K562 (cell line): ENCODE measurements at regions not wholly inside any gene's neighbourhood (a gene's known extent, or its start where the extent isn't known, plus 50 kb on each side); places are given as distances from the start of the nearest gene placed in this dataset.

Experiments used
- ARNT ChIP-seq, 2 experiments: fragments of 450-650 bp; IDR thresholded peaks; 2 replicates each; pipeline ENCODE4 v1.6.1; 2016; ENCODE audit warnings: mild to moderate bottlenecking in 1 of 2
- CBFA2T3 ChIP-seq: fragments of 450-650 bp; IDR thresholded peaks from 2 replicates; pipeline ENCODE4 v1.6.1; 2017
- CEBPB ChIP-seq: fragments of 450-650 bp; IDR thresholded peaks from 2 replicates; pipeline ENCODE4 v1.6.1; 2016; ENCODE audit warnings: missing genetic modification characterization, missing compliant biosample characterization
- FOXJ3 ChIP-seq: sonication (generic); formaldehyde crosslinking; IDR thresholded peaks from 2 replicates; pipeline ENCODE4 v1.4.0; 2020; ENCODE audit warnings: mild to moderate bottlenecking, missing genetic modification reagents
- POLR2A ChIP-seq: fragments of 450-650 bp; conservative IDR thresholded peaks from 2 replicates; pipeline ENCODE4 v1.6.1; 2016
- POLR2AphosphoS5 ChIP-seq: IDR thresholded peaks from 2 replicates; pipeline ENCODE4 v1.6.1; 2011; ENCODE audit warnings: mild to moderate bottlenecking, low read depth, low read length, moderate library complexity; ENCODE audit not compliant: control insufficient read depth, insufficient read depth
- SMC3 ChIP-seq: conservative IDR thresholded peaks from 2 replicates; pipeline ENCODE4 v1.6.1; 2011; ENCODE audit warnings: low read depth, low read length, improper control_type of control experiment; ENCODE audit not compliant: insufficient read depth
- U2AF1 ChIP-seq: fragments of 200-400 bp; formaldehyde crosslinking; optimal IDR thresholded peaks from 2 replicates; pipeline ENCODE3; 2017; ENCODE audit warnings: mild to moderate bottlenecking, low read depth, low read length, moderate library complexity
- YY1 ChIP-seq, 3 experiments: IDR thresholded peaks; 2 replicates each; pipeline ENCODE4 v1.6.1; 2011; ENCODE audit warnings: low read length in 2 of 3, mild to moderate bottlenecking in 2 of 3, moderate library complexity in 2 of 3, borderline replicate concordance in 1 of 3, control low read depth in 1 of 3, low read depth in 1 of 3; ENCODE audit not compliant: insufficient read depth in 3 of 3, insufficient replicate concordance in 2 of 3, control insufficient read depth in 1 of 3, insufficient read length in 1 of 3; ENCODE audit errors: extremely low read depth in 1 of 3
- ZKSCAN1 ChIP-seq: fragments of 150-350 bp; IDR thresholded peaks from 2 replicates; pipeline ENCODE4 v1.6.1; 2016; ENCODE audit warnings: low read depth, low read length
- TF ChIP-seq, protein P1 (sequence below), 3 experiments: IDR thresholded peaks in 2 of 3; conservative IDR thresholded peaks in 1 of 3; 2 replicates each; pipeline ENCODE4 v1.5.1; 2011 to 2012; ENCODE audit warnings: low read length in 3 of 3, mild to moderate bottlenecking in 3 of 3, control low read depth in 2 of 3, improper control_type of control experiment in 1 of 3, inconsistent platforms in 1 of 3, low read depth in 1 of 3, mixed read lengths in 1 of 3, moderate library complexity in 1 of 3; ENCODE audit not compliant: insufficient read depth in 2 of 3
- TF ChIP-seq, protein P2 (sequence below): sonication (generic); formaldehyde crosslinking; IDR thresholded peaks from 2 replicates; pipeline ENCODE4 v1.8.1; 2023; ENCODE audit warnings: mild to moderate bottlenecking, missing genetic modification reagents

DNA sequence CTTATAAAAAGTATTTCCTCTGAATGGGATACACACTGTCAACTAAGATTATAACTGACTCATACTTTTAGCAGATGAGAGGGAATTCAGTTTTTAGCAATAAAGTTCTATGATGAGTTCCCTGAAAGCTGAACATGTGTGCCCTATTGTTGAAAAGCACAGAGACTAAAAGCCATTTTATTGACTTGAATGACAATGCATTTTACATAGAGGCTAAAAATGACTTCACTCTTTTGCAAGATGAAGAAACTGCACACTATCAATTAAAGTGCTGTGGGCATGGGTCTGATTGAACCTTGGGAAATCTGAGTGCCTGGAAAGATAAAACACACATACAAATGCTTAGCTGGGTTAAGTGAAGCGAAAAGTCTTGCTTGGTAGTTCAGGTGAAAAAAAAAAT lies 633.4 kb downstream of the PDHA2 start:
- TF ChIP-seq SMC3 (no peak), U2AF1 (no peak), YY1 (IDR thresholded peaks at IDR 0.05; ENCODE audit: borderline replicate concordance in 1 of 3, control insufficient read depth in 1 of 3, extremely low read depth in 1 of 3, insufficient read depth in 3 of 3, insufficient read length in 1 of 3, insufficient replicate concordance in 2 of 3, low read depth in 1 of 3, low read length in 2 of 3) (no peak), CEBPB (no peak), ZKSCAN1 (no peak), CBFA2T3 (no peak), FOXJ3 (CRISPR knock-in tag) (no peak), POLR2A (no peak), ARNT (IDR thresholded peaks at IDR 0.05) (no peak), POLR2AphosphoS5 (no peak)
- TF ChIP-seq, protein P1, sequence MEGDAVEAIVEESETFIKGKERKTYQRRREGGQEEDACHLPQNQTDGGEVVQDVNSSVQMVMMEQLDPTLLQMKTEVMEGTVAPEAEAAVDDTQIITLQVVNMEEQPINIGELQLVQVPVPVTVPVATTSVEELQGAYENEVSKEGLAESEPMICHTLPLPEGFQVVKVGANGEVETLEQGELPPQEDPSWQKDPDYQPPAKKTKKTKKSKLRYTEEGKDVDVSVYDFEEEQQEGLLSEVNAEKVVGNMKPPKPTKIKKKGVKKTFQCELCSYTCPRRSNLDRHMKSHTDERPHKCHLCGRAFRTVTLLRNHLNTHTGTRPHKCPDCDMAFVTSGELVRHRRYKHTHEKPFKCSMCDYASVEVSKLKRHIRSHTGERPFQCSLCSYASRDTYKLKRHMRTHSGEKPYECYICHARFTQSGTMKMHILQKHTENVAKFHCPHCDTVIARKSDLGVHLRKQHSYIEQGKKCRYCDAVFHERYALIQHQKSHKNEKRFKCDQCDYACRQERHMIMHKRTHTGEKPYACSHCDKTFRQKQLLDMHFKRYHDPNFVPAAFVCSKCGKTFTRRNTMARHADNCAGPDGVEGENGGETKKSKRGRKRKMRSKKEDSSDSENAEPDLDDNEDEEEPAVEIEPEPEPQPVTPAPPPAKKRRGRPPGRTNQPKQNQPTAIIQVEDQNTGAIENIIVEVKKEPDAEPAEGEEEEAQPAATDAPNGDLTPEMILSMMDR (IDR thresholded peaks at IDR 0.05 in 2 of 3, conservative IDR thresholded peaks at IDR 0.05 in 1 of 3; ENCODE audit: insufficient read depth in 2 of 3, low read depth in 1 of 3, low read length in 3 of 3) = no peak
- TF ChIP-seq, protein P2, sequence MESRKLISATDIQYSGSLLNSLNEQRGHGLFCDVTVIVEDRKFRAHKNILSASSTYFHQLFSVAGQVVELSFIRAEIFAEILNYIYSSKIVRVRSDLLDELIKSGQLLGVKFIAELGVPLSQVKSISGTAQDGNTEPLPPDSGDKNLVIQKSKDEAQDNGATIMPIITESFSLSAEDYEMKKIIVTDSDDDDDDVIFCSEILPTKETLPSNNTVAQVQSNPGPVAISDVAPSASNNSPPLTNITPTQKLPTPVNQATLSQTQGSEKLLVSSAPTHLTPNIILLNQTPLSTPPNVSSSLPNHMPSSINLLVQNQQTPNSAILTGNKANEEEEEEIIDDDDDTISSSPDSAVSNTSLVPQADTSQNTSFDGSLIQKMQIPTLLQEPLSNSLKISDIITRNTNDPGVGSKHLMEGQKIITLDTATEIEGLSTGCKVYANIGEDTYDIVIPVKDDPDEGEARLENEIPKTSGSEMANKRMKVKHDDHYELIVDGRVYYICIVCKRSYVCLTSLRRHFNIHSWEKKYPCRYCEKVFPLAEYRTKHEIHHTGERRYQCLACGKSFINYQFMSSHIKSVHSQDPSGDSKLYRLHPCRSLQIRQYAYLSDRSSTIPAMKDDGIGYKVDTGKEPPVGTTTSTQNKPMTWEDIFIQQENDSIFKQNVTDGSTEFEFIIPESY (CRISPR knock-in tag) = no peak
